GM19099 (cell line): ENCODE measurements at regions not wholly inside any gene's neighbourhood (a gene's known extent, or its start where the extent isn't known, plus 50 kb on each side); places are given as distances from the start of the nearest gene placed in this dataset.

ENCODE experiments used
- POLR2A ChIP-seq: IDR thresholded peaks from 3 replicates; pipeline ENCODE4 v1.6.1; 2011; ENCODE audit warnings: low read depth; ENCODE audit not compliant: insufficient read length; ENCODE audit errors: extremely low read depth

GRCh38 chr2:118292991-118293390, 204.7 kb downstream of the INSIG2 start:
- no peak for TF ChIP-seq POLR2A

- TF ChIP-seq POLR2A = no peak
These were observed 203.1 kb downstream of the INSIG2 start for GRCh38 chr2:118291251-118291880.

GRCh38 chr2:118290411-118291250, 202.4 kb downstream of the INSIG2 start:
- TF ChIP-seq POLR2A = no peak

- TF ChIP-seq POLR2A = no peak
These were observed 190.7 kb downstream of the INSIG2 start for GRCh38 chr2:118279005-118279404.

GRCh38 chr2:118278046-118278445, 189.8 kb downstream of the INSIG2 start:
- TF ChIP-seq POLR2A = no peak

GRCh38 chr2:118274841-118275510, 186.7 kb downstream of the INSIG2 start:
- no peak for TF ChIP-seq POLR2A

- TF ChIP-seq POLR2A = no peak
These were observed 184.1 kb downstream of the INSIG2 start for GRCh38 chr2:118272391-118272790.

GRCh38 chr2:118269408-118270051, 181.3 kb downstream of the INSIG2 start:
- TF ChIP-seq POLR2A = no peak

- no peak for TF ChIP-seq POLR2A
These were observed 180.0 kb downstream of the INSIG2 start for GRCh38 chr2:118268268-118268667.

GRCh38 chr2:118265873-118266455, 177.7 kb downstream of the INSIG2 start:
- no peak for TF ChIP-seq POLR2A

GRCh38 chr2:118264232-118264990, 176.1 kb downstream of the INSIG2 start:
- TF ChIP-seq POLR2A = no peak

GRCh38 chr2:118257696-118258095, 169.4 kb downstream of the INSIG2 start:
- no peak for TF ChIP-seq POLR2A

- no peak for TF ChIP-seq POLR2A
These were observed 167.6 kb downstream of the INSIG2 start for GRCh38 chr2:118255771-118256372.

GRCh38 chr2:118255301-118255700, 167.0 kb downstream of the INSIG2 start:
- no peak for TF ChIP-seq POLR2A

GRCh38 chr2:118254116-118254515, 165.8 kb downstream of the INSIG2 start:
- TF ChIP-seq POLR2A = no peak

GRCh38 chr2:118251427-118251826, 163.2 kb downstream of the INSIG2 start:
- no peak for TF ChIP-seq POLR2A
